Tongue (tissue), 2 donors: ENCODE measurements at regions not wholly inside any gene's neighbourhood (a gene's known extent, or its start where the extent isn't known, plus 50 kb on each side); places are given as distances from the start of the nearest gene placed in this dataset. TPM values are rescaled to one million over a fixed set of nuclear protein-coding genes. Genes with fewer than 3 reads are reported as not detected.
"Not testable (repeated sequence)": the region's sequence is repeated elsewhere in the genome, so short reads cannot be mapped to it uniquely, and the experiment has no call there.

Experiments
- DNase-seq: peaks from one replicate; pipeline ENCODE4 v3.0.0-alpha.2; 2015
- small RNA-seq: library from RNA; depleted of rRNA; stranded (forward); fragments of <200 nt; gene quantifications from one replicate; pipeline ENCODE3, GENCODE V24; 2014; ENCODE audit warnings: low replicate concordance

DNA sequence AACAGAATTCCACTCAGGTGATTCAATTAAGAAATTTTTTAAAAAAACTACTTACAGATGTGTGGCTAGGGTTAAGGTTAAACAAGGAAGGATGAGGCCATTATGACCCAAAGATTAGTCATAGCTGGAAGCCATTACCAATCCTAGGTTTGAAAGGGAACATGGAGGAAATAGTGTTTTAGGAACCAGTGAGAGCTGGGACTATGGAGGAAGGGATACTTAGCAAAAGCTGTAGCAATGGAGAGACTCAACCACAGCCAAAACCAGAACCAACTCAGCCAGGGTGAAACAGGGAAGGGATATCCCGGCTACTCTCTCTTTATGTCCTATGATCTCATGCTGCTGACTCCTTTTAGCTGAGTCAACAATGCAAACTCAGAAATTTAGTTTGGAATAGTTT, 148.6 kb upstream of the CNKSR2 start:
- no peak for DNase-seq

DNA sequence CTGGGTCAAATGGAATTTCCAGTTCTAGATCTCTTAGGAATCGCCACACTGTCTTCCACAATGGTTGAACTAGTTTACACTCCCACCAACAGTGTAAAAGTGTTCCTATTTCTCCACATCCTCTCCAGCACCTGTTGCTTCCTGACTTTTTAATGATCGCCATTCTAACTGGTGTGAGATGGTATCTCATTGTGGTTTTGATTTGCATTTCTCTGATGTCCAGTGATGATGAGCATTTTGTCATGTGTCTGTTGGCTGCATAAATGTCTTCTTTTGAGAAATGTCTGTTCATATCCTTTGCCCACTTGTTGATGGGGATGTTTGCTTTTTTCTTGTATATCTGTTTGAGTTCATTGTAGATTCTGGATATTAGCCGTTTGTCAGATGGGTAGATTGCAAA, 145.2 kb upstream of the CNKSR2 start:
- not testable (repeated sequence) for DNase-seq

DNA sequence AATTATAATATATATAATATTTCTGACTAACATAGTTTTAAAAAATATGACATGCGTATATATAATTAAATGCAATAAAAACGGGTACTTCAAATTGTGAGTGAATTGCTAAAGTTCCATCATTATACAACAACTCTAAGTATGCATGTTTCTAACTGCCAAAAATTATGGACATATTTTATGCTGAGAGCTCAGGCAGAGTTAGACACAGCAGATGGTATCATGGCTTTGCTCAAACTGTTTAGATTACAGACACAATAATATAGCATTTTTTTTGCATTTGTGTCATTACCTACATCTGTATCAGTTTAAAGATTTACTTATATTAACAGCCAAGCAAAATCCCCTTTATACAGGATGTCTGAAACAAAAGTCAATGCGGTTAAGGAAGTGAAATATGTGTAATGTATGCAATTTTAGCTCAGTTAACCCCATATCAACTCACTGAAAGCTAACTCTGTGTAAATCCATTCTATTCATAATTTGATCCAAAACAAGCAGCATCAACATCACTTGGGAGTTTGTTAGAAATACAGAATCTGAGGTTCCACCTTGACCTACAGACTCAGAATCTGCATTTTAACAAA, 119.1 kb upstream of the CNKSR2 start:
- DNase-seq, result no peak

DNA sequence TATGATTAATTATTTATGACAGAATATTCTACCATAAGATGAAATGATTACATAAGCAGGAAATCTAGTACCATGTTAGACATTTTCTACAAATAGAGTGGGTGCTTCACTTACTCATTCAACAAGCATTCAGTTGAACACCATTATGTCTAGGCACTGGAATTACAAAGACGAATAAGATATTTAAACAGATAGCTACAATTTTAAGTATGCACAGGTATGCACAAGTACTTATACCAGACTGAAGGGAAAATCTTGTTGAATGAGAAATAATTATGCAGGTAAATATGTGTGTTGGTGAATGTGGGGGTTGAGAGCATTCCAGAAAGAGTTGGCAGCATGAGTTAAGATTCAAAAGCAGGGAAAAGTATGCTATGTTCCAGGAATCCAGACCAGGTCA, 107.3 kb upstream of the CNKSR2 start:
- DNase-seq, result no peak

DNA sequence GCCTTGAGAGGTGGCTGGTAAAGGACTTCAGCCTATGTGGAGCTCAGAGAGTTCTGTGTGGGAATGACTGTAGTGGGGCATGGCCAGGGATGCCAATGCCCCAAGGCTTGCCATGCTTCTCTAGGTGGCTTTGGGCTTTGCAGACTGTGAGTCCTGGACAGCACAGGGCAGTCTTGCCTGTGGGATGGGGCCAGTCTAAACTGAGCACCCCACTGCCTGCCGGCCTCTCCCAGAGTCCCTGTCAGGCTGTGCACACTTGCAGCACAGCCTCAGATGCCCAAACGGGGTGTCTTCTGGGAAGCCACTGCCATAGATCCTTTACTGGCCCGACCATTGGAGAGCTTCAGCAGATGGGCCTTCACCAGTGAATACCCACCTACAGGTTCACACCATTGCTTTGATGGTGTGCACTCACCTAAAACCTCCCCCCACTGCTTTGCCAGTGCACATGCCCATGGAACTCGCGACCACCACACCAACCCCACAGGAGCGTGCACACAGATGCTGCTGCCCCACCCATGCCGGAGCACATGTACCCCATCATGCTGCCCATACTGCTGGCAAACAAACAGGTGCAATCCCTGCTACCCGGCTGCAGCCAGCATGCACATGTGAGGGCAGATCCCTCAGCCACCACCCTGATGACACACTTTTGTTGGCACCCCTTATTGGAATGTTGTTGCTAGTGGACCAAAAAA, 97.3 kb upstream of the CNKSR2 start:
- no peak for DNase-seq

DNA sequence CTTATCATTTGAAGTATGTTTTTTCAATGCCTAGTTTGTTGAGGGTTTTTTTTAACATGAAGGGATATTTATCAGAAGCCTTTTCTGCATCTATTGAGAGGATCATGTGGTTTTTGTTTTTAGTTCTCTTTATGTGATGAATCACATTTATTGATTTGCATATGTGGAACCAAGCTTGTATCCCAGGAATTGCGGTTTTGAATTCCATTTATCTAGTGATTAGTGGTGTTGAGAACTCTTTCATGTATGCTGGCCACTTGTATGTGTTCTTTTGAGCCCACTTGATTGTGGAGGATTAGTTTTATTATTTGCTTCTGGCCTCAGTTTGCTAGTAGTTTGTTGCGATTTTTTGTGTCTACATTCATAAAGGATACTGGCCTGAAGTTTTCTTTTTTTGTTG, 85.0 kb upstream of the CNKSR2 start:
- DNase-seq, result no peak

DNA sequence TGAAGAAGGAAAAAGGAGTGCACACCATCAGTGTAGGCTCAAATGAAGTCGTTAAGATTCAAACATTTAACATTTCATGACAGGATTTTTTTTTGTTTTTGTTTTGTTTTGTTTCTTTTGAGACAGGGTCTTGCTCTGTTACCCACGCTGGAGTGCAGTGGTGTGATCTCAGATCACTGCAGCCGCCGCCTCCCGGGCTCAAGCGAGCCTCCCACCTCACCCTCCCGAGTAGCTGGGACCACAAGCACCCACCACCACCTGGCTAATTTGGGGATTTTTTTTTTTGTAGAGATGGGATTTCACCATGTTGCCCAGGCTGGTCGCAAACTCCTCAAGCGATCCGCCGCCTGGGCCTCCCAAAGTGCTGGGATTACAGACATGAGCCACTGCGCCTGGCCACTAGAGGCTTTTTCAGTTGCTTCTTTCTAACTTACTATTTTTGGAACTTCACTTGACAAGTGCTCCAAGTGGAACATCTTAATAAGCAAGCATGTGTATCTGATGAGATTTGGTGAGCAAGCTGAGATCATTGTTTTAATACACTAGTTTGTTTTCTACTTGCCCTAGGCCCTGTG, 78.9 kb upstream of the CNKSR2 start:
- DNase-seq, result peak; percentile 5

DNA sequence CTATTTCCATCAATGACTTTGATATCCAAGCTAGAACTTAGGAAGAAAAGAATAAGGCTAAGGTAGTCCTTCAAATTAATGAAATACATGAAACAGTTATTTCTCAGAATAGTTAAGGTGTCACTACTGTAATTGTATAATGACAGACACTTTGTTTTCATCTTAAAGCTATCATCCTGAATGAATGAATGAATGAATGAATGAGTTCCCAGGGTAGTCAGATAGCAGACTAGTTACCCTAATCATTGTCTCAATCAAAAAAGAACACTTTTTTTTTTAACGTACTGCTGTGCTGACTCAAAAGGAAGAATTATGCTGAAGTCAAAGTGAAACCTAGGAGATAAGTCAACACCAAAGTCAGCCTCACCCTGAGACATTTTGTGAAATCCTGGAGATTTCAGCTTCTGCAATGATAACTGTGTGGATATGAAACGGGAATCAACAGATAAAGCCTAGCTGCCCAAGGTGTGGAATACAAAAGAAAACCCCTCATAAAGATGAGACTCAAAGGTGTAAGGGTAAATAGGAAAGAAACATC, 68.3 kb upstream of the CNKSR2 start:
- no peak for DNase-seq

DNA sequence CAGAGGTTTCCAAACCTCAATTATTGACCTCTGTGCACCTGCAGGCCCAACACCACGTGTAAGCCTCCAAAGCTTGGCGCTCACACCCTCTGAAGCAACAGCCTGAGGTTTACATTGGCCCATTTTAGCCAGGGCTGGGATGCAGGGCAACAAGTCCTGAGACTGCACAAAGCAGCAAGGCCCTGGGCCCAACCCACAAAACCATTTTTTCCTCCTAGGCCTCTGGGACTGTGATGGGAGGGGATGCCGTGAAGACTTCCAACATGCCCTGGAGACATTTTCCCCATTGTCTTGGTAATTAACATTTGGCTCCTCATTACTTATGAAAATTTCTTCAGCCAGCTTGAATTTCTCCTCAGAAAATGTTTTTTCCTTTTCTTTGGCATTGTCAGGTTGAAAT, 54.9 kb upstream of the CNKSR2 start:
- no peak for DNase-seq

Small RNA genes in the stretch of these regions (small RNA-seq; reads per million reads assigned to genes)
- not detected for gene RNU6-133P
